ENCODE measurements at regions not wholly inside any gene's neighbourhood (a gene's known extent, or its start where the extent isn't known, plus 50 kb on each side); places are given as distances from the start of the nearest gene placed in this dataset.

GRCh38 chrX:51047950-51048349 lies 137.4 kb downstream of the BMP15 start:
- ChIA-PET CTCF (no interaction called here), POLR2A (no interaction called here)
- H3K27ac ChIP-seq (ENCODE audit: insufficient read depth, low read depth, low read length): no peak overlapping the region
- no peaks in the 10 kb centered on the region for H3K27me3 ChIP-seq (ENCODE audit: control insufficient read depth in 2 of 2, insufficient read depth in 2 of 2, low read length in 2 of 2)
- intact Hi-C loops (cut with micrococcal nuclease): no loop called here
- no peaks in the 10 kb centered on the region for H4K20me1 ChIP-seq (replicated peaks; ENCODE audit: control insufficient read depth, extremely low read depth, insufficient read depth, low read length)
- no peaks in the 10 kb centered on the region for H3K9me1 ChIP-seq (replicated peaks; ENCODE audit: control insufficient read depth, extremely low read depth, insufficient read depth, low read length)
- TF ChIP-seq JUN (IDR thresholded peaks at IDR 0.05; ENCODE audit: borderline replicate concordance, insufficient read depth, insufficient read length, low read depth): no peak
- TF ChIP-seq POLR2A (IDR thresholded peaks at IDR 0.05; ENCODE audit: low read depth, low read length): no peak
- no peak for TF ChIP-seq POLR2AphosphoS5 (IDR thresholded peaks at IDR 0.05; ENCODE audit: insufficient read depth, low read depth, low read length)
- TF ChIP-seq MAX (IDR thresholded peaks at IDR 0.05; ENCODE audit: insufficient read depth, insufficient read length): no peak
- TF ChIP-seq EZH2 (IDR thresholded peaks at IDR 0.05; ENCODE audit: borderline replicate concordance, low read depth, low read length, severe bottlenecking): no peak
- no peak for TF ChIP-seq MYC (IDR thresholded peaks at IDR 0.05; ENCODE audit: low read depth, low read length)
- TF ChIP-seq GATA2 (IDR thresholded peaks at IDR 0.05; ENCODE audit: insufficient read depth, insufficient read length, low read depth, low read length): no peak
- H3K4me3 ChIP-seq (replicated peaks in 1 of 3; ENCODE audit: insufficient read depth in 1 of 3, low read depth in 1 of 3, low read length in 3 of 3): no peak overlapping the region
- no peaks in the 10 kb centered on the region for H3K79me2 ChIP-seq (ENCODE audit: control insufficient read depth, insufficient read depth, low read length)
- no TSS peak for BruUV-seq (replicated peaks)
- H2AFZ ChIP-seq (ENCODE audit: low read depth, low read length): no peak overlapping the region
- no peaks in the 10 kb centered on the region for H3K4me1 ChIP-seq (ENCODE audit: control insufficient read depth, extremely low read depth, insufficient read depth, low read length)
- no peak for FAIRE-seq
- no peaks in the 10 kb centered on the region for H3K9me3 ChIP-seq (replicated peaks; ENCODE audit: control insufficient read depth, insufficient read depth, low read length)
- DNase-seq (ENCODE audit: low read depth, low spot score): no peak
- H3K4me2 ChIP-seq (ENCODE audit: insufficient read depth, low read length): no peak overlapping the region
- H3K9ac ChIP-seq (replicated peaks; ENCODE audit: extremely low read depth, insufficient read depth, low read length): no peak overlapping the region
- dilution Hi-C loops (cut with MboI; ENCODE audit: extremely low pct_ligation_motif_present, low sequenced_read_pairs): no loop called here
- no peaks in the 10 kb centered on the region for H3K36me3 ChIP-seq (ENCODE audit: control insufficient read depth in 2 of 2, extremely low read depth in 1 of 2, insufficient read depth in 2 of 2, low read length in 2 of 2)

DNA sequence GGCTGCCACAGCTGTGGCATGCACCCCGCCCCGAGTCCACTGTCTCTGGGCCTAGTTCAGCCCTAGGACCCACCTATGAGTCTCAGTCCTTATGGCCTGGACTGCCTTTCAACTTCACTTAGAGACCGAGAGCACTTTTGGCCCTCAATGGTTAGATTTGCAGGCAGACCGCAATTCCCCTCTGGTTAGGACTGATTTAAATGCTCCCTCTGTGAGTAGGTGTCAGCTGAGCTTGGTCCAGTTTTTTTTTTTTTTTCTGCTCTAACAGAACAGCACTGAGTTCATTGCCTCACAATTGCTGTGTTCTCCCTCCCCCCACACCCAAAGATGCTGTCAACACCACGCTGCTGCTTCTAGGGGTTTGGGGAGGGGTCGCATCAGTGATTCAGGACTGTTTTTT lies 143.2 kb downstream of the BMP15 start:
- Histone ChIP-seq H3K79me2 (ENCODE audit: control insufficient read depth, insufficient read depth, low read length) (no peaks in the 10 kb centered on the region), H3K36me3 (ENCODE audit: control insufficient read depth in 2 of 2, extremely low read depth in 1 of 2, insufficient read depth in 2 of 2, low read length in 2 of 2) (no peaks in the 10 kb centered on the region), H3K4me1 (ENCODE audit: control insufficient read depth, extremely low read depth, insufficient read depth, low read length) (no peaks in the 10 kb centered on the region), H3K9me3 (replicated peaks; ENCODE audit: control insufficient read depth, insufficient read depth, low read length) (no peaks in the 10 kb centered on the region), H3K27me3 (ENCODE audit: control insufficient read depth in 2 of 2, insufficient read depth in 2 of 2, low read length in 2 of 2) (no peaks in the 10 kb centered on the region), H2AFZ (ENCODE audit: low read depth, low read length) (no peak overlapping the region), H3K9me1 (replicated peaks; ENCODE audit: control insufficient read depth, extremely low read depth, insufficient read depth, low read length) (no peaks in the 10 kb centered on the region), H3K27ac (ENCODE audit: insufficient read depth, low read depth, low read length) (no peak overlapping the region), H4K20me1 (replicated peaks; ENCODE audit: control insufficient read depth, extremely low read depth, insufficient read depth, low read length) (no peaks in the 10 kb centered on the region), H3K4me2 (ENCODE audit: insufficient read depth, low read length) (no peak overlapping the region), H3K9ac (replicated peaks; ENCODE audit: extremely low read depth, insufficient read depth, low read length) (no peak overlapping the region), H3K4me3 (replicated peaks in 1 of 3; ENCODE audit: insufficient read depth in 1 of 3, low read depth in 1 of 3, low read length in 3 of 3) (no peak overlapping the region)
- ChIA-PET CTCF (no interaction called here), POLR2A (no interaction called here)
- no peak for TF ChIP-seq POLR2AphosphoS5 (IDR thresholded peaks at IDR 0.05; ENCODE audit: insufficient read depth, low read depth, low read length)
- BruUV-seq (replicated peaks): no TSS peak
- dilution Hi-C loops (cut with MboI; ENCODE audit: extremely low pct_ligation_motif_present, low sequenced_read_pairs): no loop called here
- intact Hi-C loops (cut with micrococcal nuclease): no loop called here
- DNase-seq (ENCODE audit: low read depth, low spot score): no peak
- FAIRE-seq: no peak
